ENCODE measurements at regions not wholly inside any gene's neighbourhood (a gene's known extent, or its start where the extent isn't known, plus 50 kb on each side); places are given as distances from the start of the nearest gene placed in this dataset.

DNA sequence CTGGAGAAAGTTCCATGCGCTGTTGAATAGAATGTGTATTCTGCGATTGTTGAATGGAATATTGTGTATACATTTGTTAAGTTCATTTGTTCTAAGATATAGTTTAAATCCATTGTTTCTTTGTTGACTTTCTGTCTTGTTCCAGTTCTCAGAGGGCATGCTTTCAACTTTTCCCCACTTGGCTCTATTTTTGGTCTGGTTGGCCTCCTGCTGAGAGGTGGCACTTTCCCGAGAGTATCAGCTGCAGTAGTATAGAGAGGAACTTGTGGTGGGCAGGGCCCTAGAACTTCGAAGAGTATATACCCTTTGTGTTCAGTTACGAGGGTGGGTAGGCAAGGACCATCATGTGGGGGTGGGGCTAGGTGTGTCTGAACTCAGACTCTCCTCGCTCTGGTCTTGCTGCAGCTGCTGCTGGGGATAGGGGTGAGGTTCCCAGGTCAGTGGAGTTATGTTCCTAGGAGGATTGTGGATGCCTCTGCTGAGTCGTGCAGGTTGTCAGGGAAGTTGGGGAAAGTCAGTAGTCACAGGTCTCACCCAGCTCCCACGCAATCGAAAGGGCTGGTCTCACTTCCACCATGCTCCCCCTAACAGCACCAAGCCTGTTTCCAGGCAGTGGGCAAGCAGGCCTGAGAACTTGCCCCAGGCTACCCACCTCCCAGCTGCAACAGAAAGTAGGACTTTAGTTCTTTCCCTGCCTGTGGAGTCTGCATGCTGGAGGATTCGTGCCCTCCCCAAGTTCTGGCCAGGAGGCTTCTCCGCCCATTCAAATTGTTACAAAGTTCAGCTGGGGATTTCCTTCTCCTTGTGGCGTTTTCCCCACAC, 118.9 kb upstream of the SSTR4 start:
- DNase-seq (ENCODE audit: low read depth) = no peak

DNA sequence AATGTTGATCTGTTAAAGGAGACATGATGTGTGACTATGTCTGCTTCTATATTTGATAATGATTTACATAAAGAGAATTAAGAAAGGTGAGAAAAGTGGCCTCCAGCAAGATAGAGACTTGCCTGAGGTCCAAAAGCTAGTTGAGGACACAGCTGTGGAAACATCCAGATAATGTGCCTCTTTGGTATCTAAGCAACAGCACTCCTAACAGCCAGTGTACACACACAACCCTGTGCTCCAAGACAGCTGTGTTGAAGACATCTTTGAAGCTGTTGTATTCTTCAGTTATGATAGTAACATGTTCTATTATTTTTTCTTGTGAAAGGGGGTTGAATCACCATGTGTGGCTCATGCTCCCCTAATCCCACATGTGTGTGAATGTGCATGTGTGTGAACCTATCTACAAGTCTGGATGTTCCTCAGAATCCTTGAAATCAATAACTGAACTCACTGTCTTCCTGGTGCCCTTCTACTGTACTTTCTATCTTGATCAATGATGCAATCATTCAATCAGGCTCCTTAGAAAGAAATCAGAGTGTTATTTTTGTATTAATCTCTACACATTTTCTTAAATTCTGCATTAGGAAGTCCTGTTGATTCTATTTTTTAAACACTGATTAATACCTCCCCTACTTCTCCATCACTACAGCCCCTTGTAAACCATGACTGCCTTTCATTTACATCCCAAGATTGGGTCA, 116.7 kb upstream of the SSTR4 start:
- DNase-seq (ENCODE audit: low read depth) = no peak

DNA sequence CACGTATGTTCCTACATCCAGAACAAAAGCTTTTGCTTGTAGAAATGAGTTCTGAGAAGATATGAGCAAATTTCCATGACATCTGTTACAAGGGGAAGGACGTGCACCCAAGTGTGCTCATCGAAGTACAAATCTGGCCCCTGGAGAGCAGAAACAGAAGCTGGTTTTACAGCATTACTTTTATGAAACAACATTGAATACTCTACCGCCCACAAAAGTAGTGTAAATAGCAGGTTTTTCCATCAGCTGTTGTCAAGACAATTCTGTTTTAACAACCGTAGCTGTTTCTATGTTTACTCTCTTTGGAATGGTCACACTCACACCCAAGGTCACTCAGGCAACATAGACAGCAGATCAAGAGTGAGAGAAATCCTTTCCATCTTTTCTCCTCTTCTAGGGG, 114.2 kb upstream of the SSTR4 start:
- no peak for DNase-seq (ENCODE audit: low read depth)

DNA sequence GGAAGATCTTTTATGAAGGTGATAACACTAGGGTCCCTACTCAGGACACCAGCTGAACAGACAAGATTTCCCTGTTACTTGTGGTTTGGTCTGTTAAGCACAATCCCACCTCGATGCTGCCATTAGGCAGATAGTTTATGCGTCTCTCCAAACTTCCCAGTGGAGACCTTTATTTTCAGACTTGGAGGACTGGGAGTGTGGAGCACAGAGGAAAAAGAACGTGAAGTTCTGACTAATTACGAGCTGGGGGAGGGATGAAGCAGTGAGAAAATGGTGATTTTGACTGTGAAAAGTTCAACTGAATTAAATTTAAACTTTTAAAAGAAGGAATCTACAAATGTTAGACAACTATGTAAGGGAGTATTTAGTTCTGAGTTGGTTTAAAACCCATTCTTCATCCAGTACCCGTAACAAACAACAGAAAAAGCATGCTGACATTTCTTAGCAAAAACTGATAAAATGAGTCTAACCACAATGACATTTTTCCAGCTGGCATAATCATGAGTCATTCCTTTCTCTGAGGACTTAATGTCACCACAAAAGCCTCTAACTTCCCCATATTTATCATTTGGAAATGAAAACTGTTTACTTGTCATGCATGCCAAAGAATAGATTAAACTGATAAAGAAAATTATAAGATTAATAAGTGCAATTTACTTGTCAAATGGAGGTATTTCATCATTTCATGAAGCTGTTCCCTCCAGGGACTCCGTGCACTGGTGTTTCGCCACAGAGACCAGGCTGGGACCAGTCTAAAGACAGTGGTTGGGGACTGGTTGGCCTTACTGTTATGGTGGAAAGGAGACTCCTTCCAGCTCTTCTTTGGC, 113.3 kb upstream of the SSTR4 start:
- peak; percentile 62 for DNase-seq (ENCODE audit: low read depth)

DNA sequence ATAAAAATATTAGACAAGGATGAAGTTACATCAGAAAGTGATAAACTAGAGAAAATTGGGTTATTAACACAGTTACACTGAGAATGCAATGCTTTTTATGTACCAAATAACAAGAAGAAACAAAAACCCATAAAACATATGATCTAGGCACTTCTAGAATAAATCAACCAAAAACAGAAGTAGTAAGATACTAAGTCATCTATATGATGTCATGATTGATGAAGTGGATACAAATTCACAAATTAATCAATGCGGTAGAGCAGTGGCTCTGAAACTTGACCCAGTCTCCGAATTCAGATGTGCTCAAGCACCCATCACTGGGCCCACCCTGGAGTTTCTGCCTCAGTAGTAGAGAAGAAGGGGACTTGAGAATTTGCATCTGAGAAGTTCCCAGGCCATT, 112.1 kb upstream of the SSTR4 start:
- no peak for DNase-seq (ENCODE audit: low read depth)

DNA sequence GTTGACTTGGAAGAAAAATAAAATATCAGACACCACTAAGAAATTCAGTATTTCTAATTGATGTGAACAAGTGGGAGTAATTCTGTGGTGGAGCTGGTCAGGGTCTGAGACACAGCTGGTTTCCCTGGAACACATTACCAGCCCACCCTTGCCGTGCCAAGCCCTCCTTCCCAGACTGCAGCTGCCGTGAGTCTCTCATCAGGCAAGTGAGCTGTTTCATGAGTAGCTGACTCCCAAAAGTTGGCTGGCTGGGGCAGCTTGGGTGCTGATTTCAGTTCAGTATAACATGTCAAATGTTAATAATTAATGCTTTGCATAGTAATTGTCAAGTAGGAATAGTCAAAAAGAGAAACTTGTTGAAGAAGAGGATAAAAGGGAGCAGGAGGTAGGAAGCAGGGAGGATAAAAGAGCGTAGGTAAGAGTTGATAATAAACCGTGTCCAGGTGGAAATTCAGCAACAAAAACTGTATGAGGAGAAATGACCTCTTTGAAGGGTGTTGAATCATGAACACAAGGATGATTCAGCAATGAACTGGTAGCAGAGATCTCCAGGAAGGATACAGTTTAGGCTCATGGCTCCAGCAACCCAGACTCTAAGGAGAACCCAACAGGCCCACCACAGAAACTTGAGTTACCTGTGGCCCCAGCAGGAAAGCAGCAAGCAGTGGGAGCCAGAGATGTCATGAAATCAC, 110.9 kb upstream of the SSTR4 start:
- DNase-seq (ENCODE audit: low read depth) = no peak

DNA sequence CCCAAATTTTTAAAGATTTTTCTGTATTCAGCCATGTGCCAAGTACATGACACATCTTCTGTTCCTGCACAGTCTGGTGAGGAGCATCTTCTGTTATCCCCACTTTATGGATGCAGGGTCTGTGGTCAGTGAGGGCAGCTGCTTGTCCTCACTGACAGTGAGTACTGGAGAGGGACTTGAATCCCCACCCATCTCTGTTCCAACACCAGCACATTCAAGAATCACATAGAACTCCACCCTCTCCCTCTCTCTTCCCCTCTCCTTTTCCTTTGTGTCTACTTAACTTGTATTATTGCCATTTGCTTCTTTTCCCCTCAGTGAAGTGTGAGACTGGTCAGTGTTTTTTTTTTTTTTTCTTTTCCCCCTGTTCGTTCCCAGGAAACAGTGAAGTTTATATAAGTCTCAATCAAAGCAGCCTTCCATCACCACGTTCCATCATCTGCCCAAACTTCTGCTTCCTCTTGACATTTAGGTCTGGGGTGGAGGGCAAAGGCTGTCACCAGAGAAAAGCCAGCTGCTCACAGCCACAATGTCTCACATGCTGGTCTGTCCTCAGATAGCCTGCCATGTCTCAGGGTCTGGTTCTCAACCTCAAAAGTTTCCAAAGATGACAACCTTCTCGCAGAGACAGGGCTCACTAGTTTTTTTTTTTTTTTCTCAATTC, 110.0 kb upstream of the SSTR4 start:
- no peak for DNase-seq (ENCODE audit: low read depth)

DNA sequence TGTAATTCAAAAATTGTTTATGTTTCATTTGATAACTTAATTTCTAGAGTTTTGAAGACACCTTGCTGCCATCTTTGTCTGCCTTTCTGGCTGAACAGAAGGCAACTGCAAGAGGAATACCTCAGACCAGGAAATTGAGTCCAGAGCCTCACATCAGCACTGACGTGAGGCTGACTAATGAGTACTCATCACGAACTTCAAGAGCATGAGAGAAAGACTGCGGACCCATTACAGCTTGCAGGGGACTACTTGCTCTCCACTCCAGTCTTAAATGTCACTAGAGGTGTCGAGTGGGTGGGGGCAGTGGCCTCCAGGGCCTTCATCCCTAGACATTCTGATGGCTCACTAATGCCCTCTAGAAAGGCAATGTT, 109.5 kb upstream of the SSTR4 start:
- no peak for DNase-seq (ENCODE audit: low read depth)

DNA sequence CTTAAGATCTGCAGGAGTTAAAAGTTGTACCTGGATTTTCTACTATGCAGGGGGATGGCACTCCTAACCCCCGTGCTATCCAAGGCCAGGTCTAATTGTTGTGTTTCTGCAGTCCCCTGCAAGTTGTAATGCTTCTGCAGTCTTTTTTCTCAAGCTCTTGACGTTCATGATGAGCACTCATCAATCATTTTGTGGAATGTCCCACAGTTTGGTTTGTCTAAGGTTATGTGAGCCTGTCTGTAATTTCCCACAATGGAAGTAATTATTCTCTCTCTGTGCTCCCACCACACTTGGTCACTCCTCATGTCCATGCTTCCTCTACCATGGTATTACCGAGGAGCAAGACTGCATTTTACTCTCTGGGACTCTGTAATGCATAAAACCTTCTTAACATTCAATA, 107.6 kb upstream of the SSTR4 start:
- DNase-seq (ENCODE audit: low read depth) = no peak

DNA sequence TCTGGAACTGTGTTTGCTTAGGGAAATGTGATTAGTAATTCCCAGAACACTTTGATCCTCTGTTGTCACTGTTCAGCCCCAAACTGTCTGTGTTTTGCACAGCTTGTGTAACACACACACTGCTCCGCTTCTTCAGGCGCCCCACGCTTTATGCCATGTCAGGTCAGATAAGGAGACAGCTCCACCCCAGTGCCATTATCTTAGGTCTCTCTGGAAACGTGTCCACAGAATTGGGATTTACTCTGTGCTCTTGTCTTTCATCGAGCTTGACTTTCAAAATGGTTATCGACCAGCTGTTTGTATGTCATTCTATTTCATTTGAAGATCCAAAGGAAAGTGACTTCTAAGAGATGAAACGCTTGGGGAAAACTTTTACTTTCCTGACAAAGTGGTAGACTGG, 106.4 kb upstream of the SSTR4 start:
- no peak for DNase-seq (ENCODE audit: low read depth)

DNA sequence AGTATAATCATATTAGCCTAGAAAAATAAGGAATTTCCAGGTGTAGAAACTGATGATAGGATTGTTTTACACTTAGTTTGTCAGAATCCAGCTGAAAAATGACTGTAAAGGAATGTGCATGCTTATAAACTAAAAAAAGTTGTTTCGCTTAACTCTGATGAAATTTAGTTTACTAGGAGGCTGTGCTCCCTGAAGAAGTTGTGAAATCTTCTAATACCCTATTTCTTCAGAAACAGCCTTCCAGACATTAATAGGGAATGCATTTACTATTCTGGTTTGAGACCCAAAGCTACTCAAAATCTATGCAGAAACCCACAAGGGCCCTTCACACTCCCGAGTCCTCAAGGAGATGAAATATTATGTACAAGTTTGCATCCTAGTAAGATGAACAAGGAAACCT, 105.5 kb upstream of the SSTR4 start:
- DNase-seq (ENCODE audit: low read depth) = no peak

DNA sequence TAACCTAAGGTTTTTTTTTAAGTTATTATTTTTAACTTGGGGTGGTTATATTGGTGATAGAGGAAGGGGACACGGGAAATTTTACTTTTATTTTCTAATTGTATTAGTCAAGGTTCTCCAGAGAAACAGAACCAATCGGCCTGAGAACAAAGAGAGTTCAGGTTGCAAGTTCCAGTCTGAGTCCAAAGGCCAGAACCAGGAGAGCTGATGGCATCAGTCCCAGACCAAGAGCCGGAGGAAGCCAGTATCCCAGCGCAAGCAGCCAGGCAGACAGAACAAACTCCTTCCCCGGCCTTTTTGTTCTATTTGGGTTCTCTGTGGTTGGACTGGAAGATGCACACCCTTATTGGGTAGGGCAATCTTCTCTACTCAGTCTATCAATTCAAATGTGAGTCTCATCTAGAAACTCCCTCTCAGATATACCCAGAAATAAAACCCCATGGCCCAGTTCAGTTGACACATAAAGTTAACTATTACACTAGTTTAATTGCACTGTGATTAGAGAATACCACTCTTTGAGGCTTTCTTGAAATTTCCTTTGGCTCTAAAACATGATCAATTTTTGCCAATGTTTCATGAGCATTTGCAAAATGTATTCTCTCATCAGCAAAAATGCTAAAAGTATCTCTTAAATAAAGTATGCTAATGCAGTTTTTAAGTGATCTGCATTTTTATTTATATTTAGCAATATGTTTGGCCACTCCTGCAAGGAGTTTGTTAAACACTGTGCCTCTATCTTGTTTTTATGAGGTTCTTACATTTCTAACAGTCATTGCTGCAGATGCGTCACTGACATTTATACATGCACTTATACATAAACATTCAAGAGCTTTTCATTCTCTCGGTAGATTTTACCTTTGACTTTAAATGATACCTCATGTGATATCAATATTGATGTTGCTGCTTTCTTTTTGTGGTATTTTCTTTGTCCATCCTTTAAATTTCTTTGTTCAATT, 103.2 kb upstream of the SSTR4 start:
- DNase-seq (ENCODE audit: low read depth) = no peak

DNA sequence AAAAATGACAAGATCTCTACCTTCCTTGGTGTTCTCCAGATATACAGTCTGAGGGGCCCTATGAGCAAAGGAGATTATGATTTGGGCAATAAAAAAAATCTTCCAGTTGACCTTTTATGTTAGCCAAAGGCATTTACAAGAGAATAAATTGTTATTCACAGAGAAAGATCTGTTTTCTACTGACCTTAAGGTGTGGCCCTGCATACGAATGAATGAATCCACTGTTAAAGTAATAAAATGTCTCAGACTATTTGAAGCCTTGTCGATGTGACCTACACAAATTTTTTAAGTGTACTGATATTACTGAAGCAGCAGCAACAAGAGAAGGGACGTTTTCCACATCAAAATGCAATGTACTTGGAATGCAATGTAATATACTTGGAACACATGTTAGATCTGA, 95.9 kb upstream of the SSTR4 start:
- no peak for DNase-seq (ENCODE audit: low read depth)

DNA sequence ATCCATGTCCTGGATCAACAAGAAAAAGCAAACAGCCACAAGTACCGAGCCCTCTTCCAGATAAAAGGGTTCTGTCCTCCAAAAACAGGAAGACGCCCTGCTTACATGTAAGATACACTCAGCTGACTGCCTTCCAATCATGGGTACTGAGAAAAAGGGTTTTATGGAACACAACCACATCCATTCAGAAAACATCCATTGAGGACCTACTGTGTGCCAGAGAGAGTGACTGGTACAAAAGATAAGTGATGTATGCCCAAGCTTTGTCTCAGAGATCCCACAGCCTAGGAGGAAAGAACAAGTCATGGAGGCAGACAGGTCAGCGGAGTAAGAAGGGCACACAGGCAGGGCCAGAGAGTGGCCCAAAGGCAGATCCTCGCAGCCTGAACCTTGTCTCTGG, 94.8 kb upstream of the SSTR4 start:
- DNase-seq (ENCODE audit: low read depth) = no peak

DNA sequence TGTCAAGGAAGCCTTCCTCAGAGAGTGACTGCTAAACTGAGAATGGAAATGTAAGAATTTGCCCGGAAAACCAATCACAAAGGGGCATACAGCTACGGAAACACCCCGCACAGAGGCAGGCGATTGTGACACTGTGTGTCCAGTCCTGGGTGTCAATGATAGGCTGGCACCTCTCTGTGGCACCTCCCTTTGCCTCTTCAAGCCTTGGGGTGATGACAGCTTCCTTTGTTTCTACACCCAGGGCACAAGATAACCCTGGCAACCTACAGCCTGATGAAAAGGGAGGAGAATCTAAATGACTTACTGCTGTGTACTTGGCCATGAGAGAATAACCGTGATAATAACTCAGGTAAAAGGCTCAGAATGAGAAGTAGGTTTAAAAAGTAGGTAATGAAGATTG, 93.6 kb upstream of the SSTR4 start:
- no peak for DNase-seq (ENCODE audit: low read depth)

DNA sequence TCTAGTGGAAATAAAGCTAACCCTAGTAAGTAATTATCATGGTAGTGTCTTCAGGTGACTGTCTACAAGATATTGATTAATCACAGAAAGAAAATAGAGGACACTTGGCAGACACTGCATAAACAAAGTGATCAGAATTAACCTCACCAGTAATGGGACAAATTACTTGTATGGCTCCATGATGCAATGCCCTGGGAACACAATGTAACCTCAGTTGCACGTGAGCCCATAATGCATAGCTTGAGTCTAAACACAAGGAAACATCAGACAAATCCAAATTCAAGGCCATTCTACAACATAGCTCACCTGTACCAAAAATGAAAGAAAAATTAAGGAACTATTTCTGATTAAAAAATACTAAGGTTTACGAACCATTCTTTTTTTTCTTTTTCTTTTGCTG, 92.4 kb upstream of the SSTR4 start:
- no peak for DNase-seq (ENCODE audit: low read depth)

DNA sequence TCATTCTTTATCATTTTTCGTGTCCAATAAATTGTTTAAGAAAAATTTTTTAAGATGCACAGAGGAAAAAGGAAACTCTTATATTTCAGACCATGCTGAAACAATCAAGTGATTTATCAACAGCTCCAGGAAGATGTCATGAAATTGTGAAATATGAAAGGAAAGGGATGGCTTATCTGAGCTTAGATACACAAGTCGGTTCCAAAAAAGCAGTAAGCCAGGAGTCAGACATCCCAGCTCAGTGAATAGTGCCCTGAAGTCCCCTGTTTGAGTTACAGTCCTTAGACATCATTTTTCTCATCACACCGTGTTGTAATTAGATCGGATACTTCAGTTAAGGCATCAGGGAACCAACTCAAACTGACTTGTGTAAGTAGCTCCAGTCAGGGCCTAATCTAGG, 91.0 kb upstream of the SSTR4 start:
- DNase-seq (ENCODE audit: low read depth) = no peak

DNA sequence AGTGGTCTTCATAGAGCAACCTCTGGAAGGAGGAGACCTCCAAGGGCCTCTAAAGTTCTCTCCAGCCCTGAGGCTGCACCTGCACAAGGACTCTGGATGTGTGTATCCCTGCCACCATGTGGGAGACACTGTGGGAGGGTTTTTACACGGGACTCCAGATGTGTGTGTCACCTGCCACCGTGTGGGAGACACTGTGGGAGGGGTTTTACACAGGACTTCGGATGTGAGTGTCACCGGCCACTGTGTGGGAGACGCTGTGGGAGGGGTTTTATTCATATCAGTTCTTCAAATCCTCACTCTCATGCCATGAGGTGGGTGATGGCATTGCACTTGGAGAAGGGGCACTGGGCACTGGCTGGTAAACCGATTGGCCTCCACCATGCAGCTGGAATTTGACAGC, 90.2 kb upstream of the SSTR4 start:
- no peak for DNase-seq (ENCODE audit: low read depth)

DNA sequence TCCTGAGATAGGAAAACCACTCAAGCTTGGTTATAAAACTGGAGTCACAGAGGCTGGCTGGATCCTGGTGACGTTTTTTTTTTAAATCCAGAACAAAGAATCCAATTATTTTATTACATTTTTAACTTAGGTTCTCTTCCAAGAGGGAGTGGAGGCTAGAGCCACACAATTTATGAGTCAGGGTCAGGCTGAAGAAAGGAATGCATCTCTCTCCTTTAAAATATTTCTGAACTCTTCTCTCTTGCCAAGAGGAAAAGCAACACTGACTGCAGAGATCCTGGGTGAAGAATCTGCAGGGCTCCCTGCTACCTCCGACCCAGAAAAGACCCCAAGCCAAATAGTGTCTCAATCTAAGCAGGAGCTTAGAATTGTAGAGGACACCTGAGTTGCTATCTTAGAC, 88.5 kb upstream of the SSTR4 start:
- no peak for DNase-seq (ENCODE audit: low read depth)

DNA sequence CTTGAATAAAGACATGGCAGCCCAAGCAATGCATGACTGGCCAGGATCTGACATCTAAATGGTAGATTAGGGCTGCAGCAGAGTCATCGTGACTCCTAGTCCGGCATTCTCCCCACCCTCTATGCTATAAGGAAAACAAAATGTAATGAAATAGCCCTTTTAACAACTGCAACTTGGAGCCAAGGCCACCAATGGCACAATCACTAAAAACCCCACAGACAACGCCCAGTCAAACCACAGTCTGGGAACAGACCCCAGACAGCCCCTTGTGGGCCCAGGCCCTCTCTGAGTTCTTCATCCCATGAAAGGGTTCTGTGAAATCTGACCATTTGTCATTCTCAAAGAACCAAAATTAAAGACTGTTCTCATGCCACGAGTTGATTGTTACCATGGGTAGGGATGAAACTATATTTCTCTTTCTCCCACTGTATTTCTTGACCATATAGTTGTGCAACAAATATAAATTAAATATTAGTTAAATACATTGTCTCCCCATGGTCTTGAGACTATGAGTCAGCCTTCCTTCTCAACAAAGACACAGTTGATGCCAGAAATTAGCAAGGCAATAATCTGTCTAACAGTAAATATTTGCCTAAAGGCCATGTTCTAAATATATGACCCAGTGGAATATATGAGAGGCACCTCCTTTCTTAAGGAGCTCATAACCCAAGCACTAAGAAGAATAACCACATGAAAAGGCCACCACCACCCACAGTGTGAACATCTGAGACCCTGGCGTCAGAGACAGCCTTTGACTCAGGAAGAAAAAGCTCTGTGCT, 85.6 kb upstream of the SSTR4 start:
- no peak for DNase-seq (ENCODE audit: low read depth)
